NOMO-1 treated with dmso at 0.1 percent for 144 hours (cell line): ENCODE measurements at regions not wholly inside any gene's neighbourhood (a gene's known extent, or its start where the extent isn't known, plus 50 kb on each side); places are given as distances from the start of the nearest gene placed in this dataset.
"Not testable (repeated sequence)": the region's sequence is repeated elsewhere in the genome, so short reads cannot be mapped to it uniquely, and the experiment has no call there.

Experiments used
- DNase-seq: peaks from one replicate; lab custom pipeline; 2025; ENCODE audit not compliant: unreplicated experiment; lab: John Stamatoyannopoulos, UW

- DNase-seq = no peak
Observed at GRCh38 chr11:25755381-25755780, 576.5 kb upstream of the ANO3 start.

- DNase-seq = no peak
Observed at GRCh38 chr11:25755918-25756584, 575.9 kb upstream of the ANO3 start.

- no peak for DNase-seq
Observed at GRCh38 chr11:25758145-25758661, 573.7 kb upstream of the ANO3 start.

- no peak for DNase-seq
Observed at GRCh38 chr11:25766332-25767015, 565.5 kb upstream of the ANO3 start.

GRCh38 chr11:25769287-25769686 lies 562.6 kb upstream of the ANO3 start:
- DNase-seq = no peak

GRCh38 chr11:25771605-25772004 lies 560.3 kb upstream of the ANO3 start:
- no peak for DNase-seq

GRCh38 chr11:25775603-25776002 lies 556.3 kb upstream of the ANO3 start:
- no peak for DNase-seq

GRCh38 chr11:25776238-25776637 lies 555.7 kb upstream of the ANO3 start:
- no peak for DNase-seq

GRCh38 chr11:25777343-25777742 lies 554.6 kb upstream of the ANO3 start:
- DNase-seq = no peak

- no peak for DNase-seq
Observed at GRCh38 chr11:25779033-25779432, 552.9 kb upstream of the ANO3 start.

GRCh38 chr11:25787416-25787815 lies 544.5 kb upstream of the ANO3 start:
- no peak for DNase-seq

- no peak for DNase-seq
Observed at GRCh38 chr11:25790396-25790795, 541.5 kb upstream of the ANO3 start.

- no peak for DNase-seq
Observed at GRCh38 chr11:25793637-25794036, 538.3 kb upstream of the ANO3 start.

- no peak for DNase-seq
Observed at GRCh38 chr11:25794804-25795203, 537.1 kb upstream of the ANO3 start.

GRCh38 chr11:25816411-25816810 lies 515.5 kb upstream of the ANO3 start:
- DNase-seq = no peak

GRCh38 chr11:25824688-25825087 lies 507.2 kb upstream of the ANO3 start:
- DNase-seq = no peak

- not testable (repeated sequence) for DNase-seq
Observed at GRCh38 chr11:25831485-25831884, 500.4 kb upstream of the ANO3 start.

GRCh38 chr11:25838918-25839625 lies 492.9 kb upstream of the ANO3 start:
- DNase-seq = no peak

GRCh38 chr11:25844811-25845210 lies 487.1 kb upstream of the ANO3 start:
- no peak for DNase-seq

GRCh38 chr11:25855916-25856315 lies 476.0 kb upstream of the ANO3 start:
- no peak for DNase-seq

- no peak for DNase-seq
Observed at GRCh38 chr11:25859776-25860175, 472.2 kb upstream of the ANO3 start.
